Lower leg skin (tissue), 3 donors: ENCODE measurements at regions not wholly inside any gene's neighbourhood (a gene's known extent, or its start where the extent isn't known, plus 50 kb on each side); places are given as distances from the start of the nearest gene placed in this dataset.

Source experiments
- CTCF ChIP-seq, 3 donors: fragments of 450-650 bp; IDR thresholded peaks; one replicate each; pipeline ENCODE4 v1.5.1; 2016; ENCODE audit warnings: antibody characterized with exemption in 3 of 3, mild to moderate bottlenecking in 3 of 3, moderate library complexity in 2 of 3
- POLR2A ChIP-seq, 2 donors: fragments of 450-650 bp; IDR thresholded peaks; one replicate each; pipeline ENCODE4 v1.6.1; 2016 to 2017; ENCODE audit warnings: antibody characterized with exemption in 2 of 2, mild to moderate bottlenecking in 1 of 2, moderate library complexity in 1 of 2

GRCh38 chr10:78361031-78361430, 327.4 kb downstream of the RPS24 start:
- TF ChIP-seq POLR2A (IDR thresholded peaks at IDR 0.05) (no peak), CTCF (IDR thresholded peaks at IDR 0.05) (no peak)
